NCI-H2196 (cell line): ENCODE measurements at regions not wholly inside any gene's neighbourhood (a gene's known extent, or its start where the extent isn't known, plus 50 kb on each side); places are given as distances from the start of the nearest gene placed in this dataset.
A peak's percentile ranks its signal among the peaks of the same experiment; 100 is the strongest.
"Not testable (repeated sequence)": the region's sequence is repeated elsewhere in the genome, so short reads cannot be mapped to it uniquely, and the experiment has no call there.

Source experiments
- DNase-seq: peaks from one replicate; lab custom pipeline; 2025; ENCODE audit not compliant: unreplicated experiment; lab: John Stamatoyannopoulos, UW

DNA sequence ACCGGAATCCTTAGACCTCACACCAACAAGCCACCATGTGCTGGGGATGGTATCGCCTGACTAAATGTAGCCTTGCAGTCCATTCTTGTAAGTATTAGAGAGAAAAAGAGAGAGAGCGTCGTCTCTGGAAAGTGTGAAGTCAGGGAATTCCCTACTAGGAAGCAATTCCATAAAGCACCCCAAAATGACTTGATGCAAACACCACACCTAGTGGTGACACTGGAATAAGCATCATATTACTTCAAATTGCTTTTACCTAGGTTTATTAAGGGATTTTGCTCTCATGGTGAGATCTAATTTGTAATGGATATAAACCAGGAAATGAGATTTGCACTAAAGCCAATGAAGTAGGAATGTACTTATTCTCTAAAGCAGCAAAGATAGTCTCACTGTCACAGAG lies 111.4 kb upstream of the METTL9 start:
- not testable (repeated sequence) for DNase-seq

DNA sequence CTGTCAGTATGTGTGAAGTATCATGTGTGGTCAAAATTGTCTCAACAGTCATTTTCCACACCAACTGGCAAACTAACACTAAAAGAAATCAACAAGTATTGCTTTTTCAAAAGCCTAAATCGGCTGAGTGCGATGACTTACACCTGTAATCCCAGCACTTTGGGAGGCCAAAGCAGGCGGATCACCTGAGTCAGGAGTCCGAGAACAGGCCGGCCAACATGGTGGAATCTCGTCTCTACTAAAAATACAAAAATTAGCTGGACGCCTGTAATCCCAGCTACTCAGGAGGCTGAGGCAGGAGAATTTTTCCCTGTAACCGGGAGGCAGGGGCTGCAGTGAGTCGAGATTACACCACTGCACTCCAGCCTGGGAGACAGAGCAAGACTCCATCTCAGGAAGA lies 100.3 kb upstream of the METTL9 start:
- DNase-seq, result not testable (repeated sequence)

DNA sequence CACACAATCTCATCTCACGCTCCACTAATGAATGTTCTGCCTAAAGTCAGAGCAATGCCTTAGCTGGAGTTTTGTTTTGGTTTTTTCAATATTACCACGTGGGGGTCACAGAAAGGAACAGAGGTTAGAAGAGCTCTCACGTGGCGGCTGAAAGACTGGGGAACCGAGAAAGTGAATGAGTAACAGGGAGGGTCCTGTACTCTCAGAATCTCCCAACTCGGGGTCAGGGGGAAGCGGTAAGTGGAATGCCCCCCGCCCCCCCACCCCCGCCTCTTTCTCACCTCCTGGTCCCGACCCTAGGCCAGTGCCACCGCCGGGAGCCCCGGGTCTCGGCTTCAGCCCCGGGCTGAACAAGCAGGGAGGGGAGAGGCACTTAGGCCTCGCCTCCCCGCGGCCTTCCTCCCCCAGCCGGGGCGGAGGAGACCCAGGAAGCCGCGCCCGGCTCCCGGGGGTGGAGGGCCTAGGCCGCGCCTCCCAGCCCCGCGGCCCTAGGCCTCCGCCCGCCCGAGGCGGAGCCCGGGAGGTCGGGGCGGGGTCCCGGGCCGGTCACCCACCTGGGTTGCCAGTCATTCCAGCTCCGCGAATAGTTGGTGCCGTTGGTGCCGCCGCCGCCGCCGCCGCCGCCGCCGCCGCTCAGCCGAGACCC lies 98.0 kb upstream of the METTL9 start:
- peak; percentile 64 for DNase-seq

DNA sequence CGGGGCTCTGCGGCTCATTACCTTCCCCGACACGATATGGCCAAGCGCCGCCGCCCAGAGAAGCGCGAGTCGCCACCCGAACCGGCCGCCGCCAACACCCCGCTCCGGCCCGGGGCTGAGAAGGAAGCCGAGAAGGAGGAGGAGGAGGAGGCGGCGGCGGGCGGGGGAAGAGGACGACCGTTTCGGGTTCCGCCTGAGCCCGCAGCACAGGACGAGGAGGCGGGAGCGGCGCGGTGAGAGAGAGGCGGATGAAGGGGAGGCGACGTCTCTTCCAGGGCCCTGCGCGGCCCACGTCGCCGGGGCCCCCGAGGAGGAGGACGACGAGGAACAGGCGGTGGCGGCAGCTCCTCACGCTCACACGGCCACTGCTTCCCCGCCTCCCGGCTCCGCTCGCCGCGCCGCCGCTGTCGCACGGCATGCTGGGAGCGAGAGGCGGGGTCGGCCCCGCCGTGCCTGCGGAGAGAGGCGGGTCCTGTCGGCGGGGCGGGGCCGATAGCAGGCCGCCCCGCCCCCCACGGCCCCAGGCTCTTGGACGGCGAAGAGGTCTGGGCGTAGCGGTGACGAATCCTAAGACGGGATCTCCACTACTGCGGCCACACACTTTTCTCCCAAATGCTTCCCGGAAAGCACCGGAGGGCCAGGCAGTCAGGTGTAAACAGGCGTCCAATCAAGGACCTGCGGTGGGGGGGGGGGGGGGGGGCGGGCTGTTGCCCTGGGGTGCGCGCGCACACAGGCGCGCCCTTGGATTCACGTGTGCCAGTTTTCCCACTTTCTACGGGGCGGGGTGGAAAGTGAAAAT lies 97.3 kb upstream of the METTL9 start:
- DNase-seq, result peak; percentile 98

DNA sequence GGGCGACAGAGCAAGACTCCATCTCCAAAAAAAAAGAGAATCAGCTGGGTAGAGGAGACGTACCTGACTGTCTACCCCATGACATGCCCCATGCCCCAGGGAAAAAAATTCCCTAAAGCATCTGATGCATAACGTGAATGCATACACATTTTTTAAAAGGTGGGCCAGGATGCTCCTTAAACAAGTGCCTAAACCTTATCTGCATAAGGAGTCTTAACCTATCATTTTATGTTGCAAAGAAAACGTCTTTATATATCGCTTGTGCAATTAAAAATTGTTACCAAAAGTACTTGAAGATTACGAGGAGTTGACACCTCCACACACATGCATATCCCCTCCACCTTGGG lies 95.8 kb upstream of the METTL9 start:
- not testable (repeated sequence) for DNase-seq

DNA sequence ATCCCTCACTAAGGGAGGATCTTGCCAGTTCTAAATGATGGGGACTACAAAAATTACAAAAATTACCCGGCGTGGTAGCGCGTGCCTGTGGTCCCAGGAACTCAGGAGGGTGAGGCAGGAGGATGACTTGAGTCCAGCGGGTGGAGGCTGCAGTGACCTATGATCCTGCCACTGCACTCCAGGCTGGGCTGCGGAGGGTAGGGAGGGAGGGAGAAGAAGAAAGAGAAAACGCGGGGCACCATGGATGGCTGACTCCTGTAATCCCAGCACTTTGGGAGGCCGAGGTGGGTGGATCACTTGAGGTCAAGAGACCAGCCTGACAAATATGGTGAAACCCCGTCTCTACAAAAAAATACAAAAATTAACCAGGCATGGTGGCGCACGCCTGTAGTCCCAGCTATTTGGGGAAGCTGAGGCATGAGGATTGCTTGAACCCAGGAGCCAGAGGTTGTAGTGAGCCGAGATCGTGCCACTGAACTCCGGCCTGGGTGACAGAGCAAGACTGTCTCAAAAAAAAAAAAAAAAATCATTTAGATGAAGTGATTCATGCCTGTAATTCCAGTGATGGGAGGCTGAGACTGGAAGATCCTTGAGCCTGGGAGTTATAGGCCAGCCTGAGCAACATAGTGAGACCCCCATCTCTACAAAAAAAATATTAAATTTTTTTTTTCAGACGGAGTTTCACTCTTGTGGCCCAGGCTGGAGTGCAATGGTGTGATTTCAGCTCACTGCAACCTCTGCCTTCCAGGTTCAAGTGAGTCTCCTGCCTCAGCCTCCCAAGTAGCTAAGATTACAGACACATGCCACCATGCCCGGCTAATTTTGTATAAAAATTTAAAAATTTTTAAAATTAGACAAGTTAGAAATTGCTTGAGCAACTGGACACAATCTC lies 95.2 kb upstream of the METTL9 start:
- not testable (repeated sequence) for DNase-seq

DNA sequence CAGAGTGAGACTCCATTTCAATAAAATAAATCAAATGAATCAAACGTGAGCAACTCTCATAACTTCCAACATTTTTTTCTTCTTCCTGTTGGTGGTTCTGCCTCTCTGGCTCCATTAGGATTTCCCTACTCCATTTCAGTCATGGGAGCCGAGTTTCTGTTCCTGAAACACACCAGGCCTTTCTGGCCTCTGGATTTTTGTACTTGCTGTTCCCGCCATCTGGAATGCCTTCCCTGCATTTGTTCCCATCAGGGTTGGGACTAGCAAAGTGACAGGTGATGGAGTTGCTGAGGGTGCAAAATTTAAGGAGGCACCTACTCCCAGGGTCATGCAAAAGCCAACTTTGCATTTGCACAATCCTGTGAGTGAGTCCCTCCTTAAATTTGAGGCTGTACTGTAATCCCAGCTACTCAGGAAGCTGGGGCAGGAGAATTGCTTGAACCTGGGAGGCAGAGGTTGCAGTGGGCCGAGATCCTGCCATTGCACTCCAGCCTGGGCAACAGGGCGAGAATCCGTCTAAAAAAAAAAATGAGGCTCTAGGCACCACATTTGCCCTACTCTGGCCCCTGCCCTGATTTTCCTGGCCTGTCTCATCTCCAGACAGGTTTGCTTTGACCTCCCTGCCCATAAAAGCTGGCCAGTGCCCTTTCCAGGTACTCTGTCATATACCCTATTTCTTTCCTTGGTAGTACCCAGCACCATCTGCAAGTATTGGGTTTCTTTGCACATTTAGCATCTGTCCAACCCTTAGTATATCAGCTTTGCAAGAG lies 93.4 kb upstream of the METTL9 start:
- DNase-seq, result not testable (repeated sequence)

DNA sequence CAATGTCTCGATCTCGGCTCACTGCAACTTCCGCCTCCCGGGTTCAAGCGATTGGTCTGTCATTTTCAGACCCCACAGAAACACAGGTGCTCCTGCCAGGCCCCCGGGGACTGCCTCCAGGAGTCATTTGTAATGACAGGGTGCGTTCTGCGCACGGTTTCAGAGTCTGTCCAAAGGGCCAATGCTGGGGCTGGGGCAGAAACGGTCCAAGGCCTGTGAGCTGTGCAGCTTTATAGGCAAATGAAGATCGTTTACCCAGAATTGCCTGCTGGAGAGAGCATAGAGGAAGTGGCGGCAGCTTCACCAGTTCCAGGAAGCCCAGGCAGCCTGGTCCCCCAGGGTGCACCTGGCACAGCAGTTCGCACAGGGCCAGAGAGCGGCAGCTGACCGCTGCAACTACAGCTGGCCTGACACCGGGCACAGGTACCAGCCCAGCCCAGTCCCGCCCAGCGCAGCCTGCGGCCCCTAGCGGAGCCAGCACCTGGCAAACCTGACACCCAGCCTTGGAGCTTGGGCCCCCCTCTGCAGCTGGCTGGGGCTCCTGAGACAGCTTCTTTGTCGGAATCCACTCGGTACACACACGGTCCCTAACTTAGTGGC lies 92.4 kb upstream of the METTL9 start:
- DNase-seq, result peak; percentile 86

DNA sequence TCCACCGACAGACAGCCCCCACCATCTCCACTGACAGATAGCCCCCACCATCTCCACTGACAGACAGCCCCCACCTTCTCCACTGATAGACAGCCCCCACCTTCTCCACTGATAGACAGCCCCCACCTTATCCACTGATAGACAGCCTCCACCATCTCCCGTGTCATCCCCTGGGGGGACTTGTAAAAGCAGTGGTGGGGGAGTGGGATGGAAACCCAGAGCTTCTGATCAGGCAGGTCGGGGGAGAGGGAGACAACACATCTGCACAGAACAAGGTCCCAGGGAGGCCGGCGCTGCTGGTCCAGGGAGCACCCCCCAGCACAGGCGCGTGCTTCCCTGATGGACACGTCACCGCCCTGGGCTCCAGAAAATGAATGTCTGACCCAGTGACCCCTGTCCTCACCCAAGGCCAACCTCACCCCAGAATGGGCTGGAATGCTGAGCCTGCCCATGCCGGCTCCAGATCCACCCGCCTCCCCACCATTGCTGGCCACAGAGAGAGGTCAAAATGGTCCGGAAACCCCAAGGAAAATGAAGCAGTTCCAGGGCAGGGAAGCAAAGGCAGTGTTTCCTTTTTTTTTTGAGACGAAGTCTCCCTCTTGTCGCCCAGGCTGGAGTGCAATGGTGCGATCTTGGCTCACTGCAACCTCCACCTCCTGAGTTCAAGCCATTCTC lies 91.6 kb upstream of the METTL9 start:
- not testable (repeated sequence) for DNase-seq

DNA sequence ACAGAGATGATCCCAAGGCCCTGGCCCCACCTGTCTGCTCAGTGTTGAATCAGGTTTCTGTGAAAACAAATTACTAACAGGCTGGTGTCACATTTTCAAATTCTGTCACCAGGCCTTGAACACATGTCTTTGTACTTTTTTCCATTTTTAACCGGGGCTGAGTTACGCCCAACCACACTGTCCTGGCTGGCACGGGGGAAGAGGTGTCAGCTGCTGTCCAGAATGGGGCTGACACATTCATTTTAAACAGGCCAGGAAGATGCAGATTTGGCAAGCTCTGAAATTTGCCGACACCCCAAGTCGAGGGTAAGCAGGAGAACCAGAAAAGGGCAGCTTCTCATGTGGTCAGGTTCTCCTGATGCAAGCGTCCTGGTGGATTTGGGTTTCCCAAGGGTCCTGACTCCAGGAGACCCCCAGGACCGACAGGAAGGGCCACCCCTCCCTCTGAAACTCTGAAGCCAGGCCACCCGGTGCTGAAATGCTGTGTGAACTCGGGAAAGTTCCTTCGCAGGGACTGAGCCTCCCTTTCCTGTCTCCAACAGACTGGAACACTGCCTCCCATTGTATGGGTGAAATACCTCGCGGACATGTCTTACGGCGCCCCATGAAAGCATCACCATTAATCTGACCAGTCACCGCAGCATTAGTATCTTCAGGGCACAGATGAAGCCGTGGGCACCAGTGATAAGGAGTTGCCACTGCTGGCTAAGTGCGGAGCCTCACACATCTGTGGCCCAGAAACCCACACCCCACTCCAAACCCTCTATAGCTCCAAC lies 90.5 kb upstream of the METTL9 start:
- DNase-seq, result peak; percentile 21

DNA sequence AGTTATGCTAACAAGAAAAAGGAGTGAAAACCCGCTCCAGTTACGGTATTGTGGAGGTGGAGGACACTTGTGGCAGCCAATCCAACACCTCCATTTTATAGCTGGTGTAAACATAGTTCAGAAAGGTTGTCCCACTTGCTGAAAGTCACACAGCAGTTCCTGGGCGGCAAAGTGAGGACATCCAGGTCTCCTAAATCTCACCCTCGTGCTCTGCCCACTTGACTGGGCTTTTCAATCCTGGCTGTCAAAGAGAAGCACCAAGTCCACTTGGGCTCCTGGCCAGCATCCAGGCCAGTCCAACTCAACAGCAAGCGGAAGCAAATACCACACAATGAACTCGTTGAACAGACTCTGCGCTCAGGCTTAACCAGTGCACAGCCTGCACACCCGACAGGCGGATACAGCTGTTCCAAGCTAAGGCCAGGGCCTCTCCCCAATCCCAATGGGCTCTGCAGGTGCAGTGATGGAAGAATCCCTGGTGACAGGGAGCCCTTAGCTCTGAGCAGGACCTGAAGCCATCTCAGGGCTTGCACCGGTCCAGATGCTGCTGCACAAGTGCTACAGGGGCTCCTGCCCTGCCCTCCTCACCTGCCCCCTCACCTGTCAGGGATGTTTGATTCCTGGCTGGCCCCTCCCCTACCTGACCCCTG lies 89.8 kb upstream of the METTL9 start:
- DNase-seq, result not testable (repeated sequence)

DNA sequence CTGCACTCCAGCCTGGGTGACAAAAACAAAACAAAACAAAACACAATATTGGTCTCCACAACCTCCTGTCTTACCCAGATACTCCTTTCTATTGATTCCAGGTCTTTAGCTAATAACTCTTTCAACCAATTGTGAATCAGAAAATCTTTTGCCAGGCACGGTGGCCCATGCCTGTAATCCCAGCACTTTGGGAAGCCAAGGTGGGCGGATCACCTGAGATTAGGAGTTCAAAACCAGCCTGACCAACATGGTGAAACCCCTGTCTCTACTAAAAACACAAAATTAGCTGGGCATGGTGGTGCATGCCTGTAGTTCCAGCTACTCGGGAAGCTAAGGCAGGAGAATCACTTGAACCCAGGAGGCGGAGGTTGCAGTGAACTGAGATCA lies 88.5 kb upstream of the METTL9 start:
- DNase-seq, result not testable (repeated sequence)

DNA sequence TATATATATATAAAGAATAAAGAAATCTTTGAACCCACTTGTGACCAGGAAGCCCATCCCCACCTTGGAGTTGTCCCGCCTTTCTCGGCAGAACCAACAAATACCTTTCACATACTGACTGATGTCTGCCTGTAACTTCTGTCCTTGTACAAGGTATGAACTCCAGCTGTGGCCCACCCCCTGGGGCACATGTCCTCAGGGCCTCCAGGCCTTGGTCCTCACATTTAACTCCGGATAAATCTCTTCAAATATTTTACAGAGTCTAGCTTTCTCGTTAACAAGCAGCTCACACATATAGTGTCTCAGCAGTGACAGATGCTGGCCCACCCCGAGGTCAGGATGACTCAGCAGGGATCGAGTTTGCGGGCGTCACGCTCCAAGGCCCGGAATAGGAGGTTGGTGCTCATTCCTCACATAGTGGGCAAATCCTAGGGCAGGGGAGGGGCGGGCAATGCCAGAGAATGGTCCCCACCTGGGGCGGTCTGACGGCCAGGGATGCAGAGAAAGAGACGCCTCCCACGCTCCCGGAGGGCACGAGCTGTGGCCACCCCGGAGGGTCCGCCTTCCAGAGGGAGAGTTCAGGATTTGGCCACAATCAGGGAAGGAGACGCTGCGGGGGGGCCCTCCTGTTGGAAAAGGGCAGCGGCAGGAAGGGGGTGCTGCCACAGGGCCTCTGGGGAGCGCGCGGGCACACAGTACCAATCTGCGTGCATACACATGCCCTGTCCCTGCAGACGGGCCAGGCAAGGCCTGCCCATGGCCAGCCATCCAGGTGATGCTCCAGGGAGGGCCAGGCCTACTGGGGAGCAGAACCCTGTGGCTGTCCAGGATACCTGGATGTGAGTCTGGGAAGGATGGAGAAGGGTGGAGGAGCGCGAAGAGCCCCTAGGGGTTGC lies 87.8 kb upstream of the METTL9 start:
- DNase-seq, result not testable (repeated sequence)

DNA sequence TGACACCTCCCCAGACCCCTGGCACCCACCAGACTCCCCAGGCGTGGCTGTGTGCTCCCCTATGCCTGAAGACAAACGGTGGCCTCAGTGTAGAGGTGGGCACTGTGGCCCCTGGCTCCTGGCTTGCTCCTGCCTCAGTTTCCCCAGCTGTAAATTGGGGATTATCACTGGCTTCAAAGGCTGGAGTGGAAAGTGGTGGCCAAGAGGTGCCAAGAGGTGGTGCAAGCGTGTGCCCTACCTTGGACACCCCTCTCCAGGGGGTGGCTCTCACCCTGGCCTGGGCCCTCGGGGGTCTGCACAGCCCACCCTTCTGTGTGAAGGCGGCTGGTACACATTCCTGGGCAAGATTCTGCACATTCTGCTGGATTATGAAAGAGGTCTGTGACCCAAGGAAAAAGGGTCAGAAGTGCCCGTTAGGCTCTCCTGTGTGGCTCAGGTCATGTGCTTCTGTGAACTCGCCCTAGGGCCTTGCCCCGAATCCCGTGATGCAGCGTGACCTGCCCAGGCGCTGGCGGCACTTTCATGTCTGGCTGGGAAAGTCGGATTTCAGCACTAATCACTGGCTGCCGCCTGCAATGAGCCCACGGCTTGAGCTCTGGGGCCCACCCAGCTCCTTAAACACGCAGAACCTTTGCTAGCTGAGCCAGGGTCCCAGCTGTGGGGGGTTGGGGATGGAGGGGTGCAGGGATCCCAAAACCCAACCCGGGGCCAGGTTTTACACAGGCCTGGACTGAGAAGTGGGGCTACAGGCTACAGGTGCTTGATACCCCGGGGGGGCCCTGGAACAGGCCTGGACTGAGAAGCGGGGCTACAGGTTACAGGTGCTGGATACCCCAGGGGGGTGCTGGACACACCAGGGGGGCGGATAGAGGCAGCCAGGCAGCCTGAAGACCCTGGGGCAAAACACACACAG lies 86.8 kb upstream of the METTL9 start:
- DNase-seq, result not testable (repeated sequence)

DNA sequence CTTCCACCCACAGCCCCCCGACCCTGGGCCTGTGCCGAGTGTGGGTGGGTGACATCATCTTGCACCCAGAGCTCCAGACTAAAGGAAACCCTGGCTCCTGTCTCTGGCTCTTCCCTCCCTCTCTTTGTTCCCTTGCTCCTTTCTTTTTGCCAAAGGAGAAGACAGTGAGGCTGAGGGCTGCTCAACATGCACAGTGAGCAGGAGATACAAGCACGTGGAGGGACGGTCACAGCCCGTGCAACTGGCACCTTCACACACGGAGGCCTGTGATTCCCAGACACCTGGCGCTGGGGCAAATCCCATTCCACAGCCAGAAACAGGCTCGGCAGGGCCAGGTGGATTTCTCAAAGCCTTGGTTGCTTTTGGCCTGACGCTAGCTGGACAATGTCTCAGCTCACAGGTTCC lies 86.0 kb upstream of the METTL9 start:
- not testable (repeated sequence) for DNase-seq

DNA sequence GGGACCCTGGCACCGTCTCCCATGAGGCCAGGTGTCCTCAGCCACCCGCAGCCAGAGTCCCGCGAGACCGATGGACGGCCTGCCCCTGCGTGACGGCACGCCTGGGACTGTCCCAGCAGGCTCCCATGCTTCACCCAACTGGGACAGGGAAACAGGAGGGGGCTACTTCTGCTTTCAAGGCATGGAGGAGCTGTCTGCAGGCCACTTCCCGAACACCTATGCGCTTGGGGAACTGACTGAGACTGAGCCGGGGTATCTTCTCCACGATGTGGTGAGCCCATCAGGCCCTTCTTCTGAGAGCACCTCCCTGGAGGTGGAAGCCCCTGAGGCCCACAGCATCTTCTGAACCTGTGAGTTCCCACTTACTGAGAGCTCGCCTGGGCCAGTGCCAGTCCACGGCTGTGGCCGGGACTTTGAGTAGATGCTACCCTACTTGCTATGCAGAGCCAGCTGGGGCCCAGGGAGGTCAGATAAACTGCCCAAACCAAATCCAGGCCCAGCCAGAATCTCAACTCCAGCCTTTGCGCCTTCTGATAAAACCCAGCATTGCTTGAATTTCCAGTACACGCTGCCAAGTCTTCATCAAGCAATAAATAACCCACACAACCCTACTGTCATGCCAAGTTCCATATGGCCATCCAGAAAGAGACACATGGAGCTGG lies 85.4 kb upstream of the METTL9 start:
- not testable (repeated sequence) for DNase-seq
